Astrocyte (in vitro differentiated cells and primary cell): ENCODE measurements at regions not wholly inside any gene's neighbourhood (a gene's known extent, or its start where the extent isn't known, plus 50 kb on each side); places are given as distances from the start of the nearest gene placed in this dataset.

ENCODE experiments used
- CTCF ChIP-seq: IDR thresholded peaks from 2 replicates; pipeline ENCODE4 v1.5.1; 2011; ENCODE audit warnings: low read depth, mild to moderate bottlenecking, inconsistent platforms, low read length, moderate library complexity; ENCODE audit not compliant: insufficient read depth
- EZH2 ChIP-seq: IDR thresholded peaks from 2 replicates; pipeline ENCODE4 v1.6.1; 2012; ENCODE audit warnings: mild to moderate bottlenecking, low read length, inconsistent platforms; ENCODE audit not compliant: insufficient read depth

DNA sequence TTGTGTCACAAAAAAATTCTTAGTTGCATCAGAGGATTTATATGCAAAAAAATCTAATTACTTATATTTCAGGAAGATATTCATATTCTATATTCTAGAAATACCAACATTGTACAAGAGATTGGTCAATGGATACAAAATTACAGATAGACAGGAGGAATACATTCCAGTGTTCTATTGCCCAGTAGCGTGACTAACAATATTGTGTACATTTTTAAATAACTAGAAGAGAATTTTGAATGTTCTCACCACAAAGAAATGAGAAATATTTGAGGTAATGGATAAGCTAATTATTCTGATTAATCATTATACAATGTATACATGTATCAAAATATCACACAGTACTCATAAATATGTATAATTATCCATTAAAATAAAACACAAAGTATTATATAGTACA, 253.3 kb downstream of the IPMK start:
- TF ChIP-seq EZH2, result no peak
- TF ChIP-seq CTCF, result no peak
